ENCODE measurements at regions not wholly inside any gene's neighbourhood (a gene's known extent, or its start where the extent isn't known, plus 50 kb on each side); places are given as distances from the start of the nearest gene placed in this dataset.

GRCh38 chr21:17976139-17976538, 157.0 kb upstream of the C21orf91 start:
- no peak for TF ChIP-seq ZFX (IDR thresholded peaks at IDR 0.05; ENCODE audit: borderline replicate concordance)
- TF ChIP-seq, protein P1, sequence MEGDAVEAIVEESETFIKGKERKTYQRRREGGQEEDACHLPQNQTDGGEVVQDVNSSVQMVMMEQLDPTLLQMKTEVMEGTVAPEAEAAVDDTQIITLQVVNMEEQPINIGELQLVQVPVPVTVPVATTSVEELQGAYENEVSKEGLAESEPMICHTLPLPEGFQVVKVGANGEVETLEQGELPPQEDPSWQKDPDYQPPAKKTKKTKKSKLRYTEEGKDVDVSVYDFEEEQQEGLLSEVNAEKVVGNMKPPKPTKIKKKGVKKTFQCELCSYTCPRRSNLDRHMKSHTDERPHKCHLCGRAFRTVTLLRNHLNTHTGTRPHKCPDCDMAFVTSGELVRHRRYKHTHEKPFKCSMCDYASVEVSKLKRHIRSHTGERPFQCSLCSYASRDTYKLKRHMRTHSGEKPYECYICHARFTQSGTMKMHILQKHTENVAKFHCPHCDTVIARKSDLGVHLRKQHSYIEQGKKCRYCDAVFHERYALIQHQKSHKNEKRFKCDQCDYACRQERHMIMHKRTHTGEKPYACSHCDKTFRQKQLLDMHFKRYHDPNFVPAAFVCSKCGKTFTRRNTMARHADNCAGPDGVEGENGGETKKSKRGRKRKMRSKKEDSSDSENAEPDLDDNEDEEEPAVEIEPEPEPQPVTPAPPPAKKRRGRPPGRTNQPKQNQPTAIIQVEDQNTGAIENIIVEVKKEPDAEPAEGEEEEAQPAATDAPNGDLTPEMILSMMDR (IDR thresholded peaks at IDR 0.05): no peak
- H3K27ac ChIP-seq: no peak overlapping the region

DNA sequence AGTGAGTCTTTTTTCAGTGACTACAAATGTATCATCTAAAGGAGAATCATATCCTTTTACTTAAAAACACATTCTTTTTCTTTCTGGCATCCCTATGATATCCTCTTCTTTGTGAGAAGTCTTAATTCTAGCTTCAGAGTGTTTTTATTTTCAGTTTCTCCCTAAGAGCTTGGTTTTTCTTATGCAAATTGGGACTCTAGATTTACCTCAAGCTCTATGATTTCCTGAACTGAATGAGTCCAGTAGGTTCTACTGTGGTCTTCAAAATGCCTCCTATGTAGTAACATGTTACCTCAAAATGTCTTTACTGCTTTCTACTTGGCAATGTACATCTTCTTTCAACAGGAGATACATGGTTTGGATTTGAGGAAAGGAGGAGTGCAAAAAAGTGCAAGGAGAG, 148.2 kb upstream of the C21orf91 start:
- no peak overlapping the region for H3K27ac ChIP-seq
- no peak for TF ChIP-seq ZFX (IDR thresholded peaks at IDR 0.05; ENCODE audit: borderline replicate concordance)
- TF ChIP-seq, protein P1 (IDR thresholded peaks at IDR 0.05): no peak

GRCh38 chr21:17964716-17965115, 145.6 kb upstream of the C21orf91 start:
- no peak overlapping the region for H3K27ac ChIP-seq
- TF ChIP-seq, protein P1 (IDR thresholded peaks at IDR 0.05): no peak
- TF ChIP-seq ZFX (IDR thresholded peaks at IDR 0.05; ENCODE audit: borderline replicate concordance): no peak

- no peak overlapping the region for H3K27ac ChIP-seq
- no peak for TF ChIP-seq ZFX (IDR thresholded peaks at IDR 0.05; ENCODE audit: borderline replicate concordance)
- TF ChIP-seq, protein P1 (IDR thresholded peaks at IDR 0.05): no peak
Measured at GRCh38 chr21:17964199-17964598, 145.0 kb upstream of the C21orf91 start.

- no peak for TF ChIP-seq ZFX (IDR thresholded peaks at IDR 0.05; ENCODE audit: borderline replicate concordance)
- TF ChIP-seq, protein P1 (IDR thresholded peaks at IDR 0.05): no peak
- no peak overlapping the region for H3K27ac ChIP-seq
Measured at GRCh38 chr21:17950591-17950990, 131.4 kb upstream of the C21orf91 start.

DNA sequence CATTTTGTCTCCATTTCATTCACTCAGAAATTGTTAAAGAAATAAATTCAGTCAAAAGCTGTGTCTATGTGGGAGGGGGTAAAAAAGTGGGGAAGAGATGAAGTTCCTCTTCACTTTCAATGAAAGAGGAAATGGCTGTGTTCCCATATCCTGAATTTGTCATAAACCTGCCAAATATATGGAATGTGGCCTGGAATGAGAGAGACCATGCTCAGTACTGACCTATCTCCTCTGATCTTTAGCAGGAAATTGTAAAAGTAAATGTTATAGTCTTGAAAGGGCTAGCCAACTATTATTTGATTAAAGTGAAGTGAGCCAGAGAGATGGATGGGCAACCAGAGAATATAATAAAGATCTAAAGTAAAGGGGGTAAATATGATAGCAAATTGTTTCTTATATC, 130.3 kb upstream of the C21orf91 start:
- H3K27ac ChIP-seq: no peak overlapping the region
- TF ChIP-seq ZFX (IDR thresholded peaks at IDR 0.05; ENCODE audit: borderline replicate concordance): no peak
- TF ChIP-seq, protein P1 (IDR thresholded peaks at IDR 0.05): no peak

- H3K27ac ChIP-seq: no peak overlapping the region
- TF ChIP-seq, protein P1 (IDR thresholded peaks at IDR 0.05): no peak
- no peak for TF ChIP-seq ZFX (IDR thresholded peaks at IDR 0.05; ENCODE audit: borderline replicate concordance)
Measured at GRCh38 chr21:17947531-17947930, 128.4 kb upstream of the C21orf91 start.
